ENCODE measurements at regions not wholly inside any gene's neighbourhood (a gene's known extent, or its start where the extent isn't known, plus 50 kb on each side); places are given as distances from the start of the nearest gene placed in this dataset.

DNA sequence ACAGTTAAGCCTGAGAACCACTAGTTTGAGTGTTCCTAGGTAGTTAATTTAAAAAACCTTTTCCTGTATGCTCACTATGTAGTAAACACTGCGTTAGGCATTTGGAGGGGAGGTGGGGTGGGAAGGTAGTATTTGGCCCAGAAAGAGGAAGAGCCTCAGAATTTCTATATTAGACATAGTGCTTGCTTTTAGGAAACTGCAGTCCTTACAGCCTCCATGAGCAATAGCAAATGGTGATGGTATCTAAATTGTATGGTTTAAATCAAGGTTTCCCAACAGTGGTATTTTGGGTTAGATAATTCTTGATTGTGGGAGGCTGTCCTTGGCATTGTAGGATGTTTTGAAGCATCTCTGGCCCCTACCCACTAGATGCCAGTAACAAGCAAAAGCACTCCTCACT is 61.5 kb upstream of the RIPOR2 start:
- no peak for TF ChIP-seq JUND (IDR thresholded peaks at IDR 0.05)
- TF ChIP-seq CTCF (IDR thresholded peaks at IDR 0.05; ENCODE audit: low read depth, low read length, missing input control): no peak
- TF ChIP-seq, protein P1, sequence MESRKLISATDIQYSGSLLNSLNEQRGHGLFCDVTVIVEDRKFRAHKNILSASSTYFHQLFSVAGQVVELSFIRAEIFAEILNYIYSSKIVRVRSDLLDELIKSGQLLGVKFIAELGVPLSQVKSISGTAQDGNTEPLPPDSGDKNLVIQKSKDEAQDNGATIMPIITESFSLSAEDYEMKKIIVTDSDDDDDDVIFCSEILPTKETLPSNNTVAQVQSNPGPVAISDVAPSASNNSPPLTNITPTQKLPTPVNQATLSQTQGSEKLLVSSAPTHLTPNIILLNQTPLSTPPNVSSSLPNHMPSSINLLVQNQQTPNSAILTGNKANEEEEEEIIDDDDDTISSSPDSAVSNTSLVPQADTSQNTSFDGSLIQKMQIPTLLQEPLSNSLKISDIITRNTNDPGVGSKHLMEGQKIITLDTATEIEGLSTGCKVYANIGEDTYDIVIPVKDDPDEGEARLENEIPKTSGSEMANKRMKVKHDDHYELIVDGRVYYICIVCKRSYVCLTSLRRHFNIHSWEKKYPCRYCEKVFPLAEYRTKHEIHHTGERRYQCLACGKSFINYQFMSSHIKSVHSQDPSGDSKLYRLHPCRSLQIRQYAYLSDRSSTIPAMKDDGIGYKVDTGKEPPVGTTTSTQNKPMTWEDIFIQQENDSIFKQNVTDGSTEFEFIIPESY (IDR thresholded peaks at IDR 0.05): no peak
- no peak for TF ChIP-seq EGR1 (IDR thresholded peaks at IDR 0.05; ENCODE audit: low read depth in 2 of 2)
- no peak for TF ChIP-seq RAD21 (IDR thresholded peaks at IDR 0.05)
- TF ChIP-seq TAF1 (conservative IDR thresholded peaks at IDR 0.05): no peak
- TF ChIP-seq FOXA1 (IDR thresholded peaks at IDR 0.05): no peak
- no peak for TF ChIP-seq RXRA (IDR thresholded peaks at IDR 0.05)
- TF ChIP-seq, protein P2, sequence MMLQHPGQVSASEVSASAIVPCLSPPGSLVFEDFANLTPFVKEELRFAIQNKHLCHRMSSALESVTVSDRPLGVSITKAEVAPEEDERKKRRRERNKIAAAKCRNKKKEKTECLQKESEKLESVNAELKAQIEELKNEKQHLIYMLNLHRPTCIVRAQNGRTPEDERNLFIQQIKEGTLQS (IDR thresholded peaks at IDR 0.05): no peak
- TF ChIP-seq GABPA (IDR thresholded peaks at IDR 0.05 in 1 of 2, conservative IDR thresholded peaks at IDR 0.05 in 1 of 2): no peak
- TF ChIP-seq YY1 (IDR thresholded peaks at IDR 0.05): no peak
- TF ChIP-seq, protein P3, sequence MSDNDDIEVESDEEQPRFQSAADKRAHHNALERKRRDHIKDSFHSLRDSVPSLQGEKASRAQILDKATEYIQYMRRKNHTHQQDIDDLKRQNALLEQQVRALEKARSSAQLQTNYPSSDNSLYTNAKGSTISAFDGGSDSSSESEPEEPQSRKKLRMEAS (IDR thresholded peaks at IDR 0.05): no peak
- TF ChIP-seq REST (IDR thresholded peaks at IDR 0.05): no peak

Measured in liver (tissue), 3 donors.